WTC11 (cell line): ENCODE measurements at regions not wholly inside any gene's neighbourhood (a gene's known extent, or its start where the extent isn't known, plus 50 kb on each side); places are given as distances from the start of the nearest gene placed in this dataset.
A peak's percentile ranks its signal among the peaks of the same experiment; 100 is the strongest.
"Not testable (repeated sequence)": the region's sequence is repeated elsewhere in the genome, so short reads cannot be mapped to it uniquely, and the experiment has no call there.

Experiments used
- ATAC-seq: fragments of 200-7000 bp; cut with Tn5 transposase; 2 replicates; pipeline ENCODE4 v1.10.0; 2021; ENCODE audit warnings: mild to moderate bottlenecking, moderate library complexity
- CTCF ChIA-PET: fragments of 300-600 bp; sonication (Branson Sonifier 250); formaldehyde crosslinking; loops from one replicate; lab custom pipeline; 2021; ENCODE audit warnings: antibody characterized with exemption; lab: Charles Lee
- POLR2A ChIA-PET: fragments of 350-600 bp; sonication (Branson Sonifier 250); formaldehyde crosslinking; loops from one replicate; lab custom pipeline; 2021; ENCODE audit warnings: antibody characterized with exemption; lab: Charles Lee
- DNase-seq: peaks from one replicate; pipeline ENCODE4 v3.0.0; 2021; ENCODE audit warnings: low spot score
- H3K27ac Mint-ChIP-seq: 2 replicates; pipeline ENCODE4 v1.8.0; 2021; ENCODE audit warnings: mixed read lengths
- H3K27me3 Mint-ChIP-seq: 2 replicates; pipeline ENCODE4 v1.8.0; 2021; ENCODE audit warnings: low read depth, mild to moderate bottlenecking, moderate library complexity, mixed read lengths
- H3K36me3 Mint-ChIP-seq: 2 replicates; pipeline ENCODE4 v1.8.0; 2021; ENCODE audit warnings: mixed read lengths
- H3K4me1 Mint-ChIP-seq: 2 replicates; pipeline ENCODE4 v1.8.0; 2022; ENCODE audit warnings: mixed read lengths
- H3K4me3 Mint-ChIP-seq: 2 replicates; pipeline ENCODE4 v1.8.0; 2021; ENCODE audit warnings: mild to moderate bottlenecking, moderate library complexity, mixed read lengths
- H3K9me3 Mint-ChIP-seq: 2 replicates; pipeline ENCODE4 v1.8.0; 2021; ENCODE audit warnings: mixed read lengths
- ATF1 ChIP-seq: sonication (generic); formaldehyde crosslinking; IDR thresholded peaks from 2 replicates; pipeline ENCODE4 v1.8.1; 2023; ENCODE audit warnings: mild to moderate bottlenecking, moderate library complexity, missing genetic modification reagents
- ATF6 ChIP-seq: sonication (generic); formaldehyde crosslinking; IDR thresholded peaks from 2 replicates; pipeline ENCODE4 v1.8.1; 2023; ENCODE audit warnings: mild to moderate bottlenecking, missing genetic modification reagents
- CTCF ChIP-seq: fragments of 200-600 bp; IDR thresholded peaks from 2 replicates; pipeline ENCODE4 v1.8.0; 2022; ENCODE audit warnings: antibody characterized with exemption
- ELF4 ChIP-seq: sonication (generic); formaldehyde crosslinking; IDR thresholded peaks from 2 replicates; pipeline ENCODE4 v1.8.1; 2022; ENCODE audit warnings: low read depth, mild to moderate bottlenecking, moderate library complexity, missing genetic modification reagents
- EMX1 ChIP-seq: fragments of 250-450 bp; sonication (Bioruptor Pico); IDR thresholded peaks from 2 replicates; pipeline ENCODE4 v1.8.0; 2021; ENCODE audit warnings: mild to moderate bottlenecking
- ETV6 ChIP-seq: sonication (generic); formaldehyde crosslinking; IDR thresholded peaks from 2 replicates; pipeline ENCODE4 v1.8.1; 2022; ENCODE audit warnings: mild to moderate bottlenecking, missing genetic modification reagents
- FOXK1 ChIP-seq: sonication (generic); formaldehyde crosslinking; IDR thresholded peaks from 2 replicates; pipeline ENCODE4 v1.8.0; 2022; ENCODE audit warnings: mild to moderate bottlenecking, moderate library complexity, missing genetic modification reagents
- MLX ChIP-seq: sonication (generic); formaldehyde crosslinking; IDR thresholded peaks from 2 replicates; pipeline ENCODE4 v1.8.1; 2023; ENCODE audit warnings: mild to moderate bottlenecking, missing genetic modification reagents, moderate library complexity
- ZNF121 ChIP-seq: sonication (generic); formaldehyde crosslinking; IDR thresholded peaks from 2 replicates; pipeline ENCODE4 v1.8.0; 2023; ENCODE audit warnings: missing genetic modification reagents
- ZNF138 ChIP-seq: sonication (generic); formaldehyde crosslinking; conservative IDR thresholded peaks from 2 replicates; pipeline ENCODE4 v1.8.1; 2022; ENCODE audit warnings: mild to moderate bottlenecking, moderate library complexity, missing genetic modification reagents
- ZNF396 ChIP-seq: fragments of 250-450 bp; sonication (Bioruptor Pico); IDR thresholded peaks from 2 replicates; pipeline ENCODE4 v1.8.0; 2021; ENCODE audit warnings: mild to moderate bottlenecking, moderate library complexity, borderline replicate concordance
- ZNF423 ChIP-seq: fragments of 250-450 bp; sonication (Bioruptor Pico); IDR thresholded peaks from 2 replicates; pipeline ENCODE4 v2.1.2; 2022; ENCODE audit warnings: mild to moderate bottlenecking, moderate library complexity
- ZSCAN18 ChIP-seq: fragments of 250-450 bp; sonication (Bioruptor Pico); IDR thresholded peaks from 2 replicates; pipeline ENCODE4 v2.1.2; 2022; ENCODE audit warnings: mild to moderate bottlenecking, moderate library complexity
- TF ChIP-seq, protein P1 (sequence below): sonication (generic); formaldehyde crosslinking; conservative IDR thresholded peaks from 2 replicates; pipeline ENCODE4 v1.8.1; 2022; ENCODE audit warnings: mild to moderate bottlenecking, missing genetic modification reagents
- TF ChIP-seq, protein P2 (sequence below): sonication (generic); formaldehyde crosslinking; IDR thresholded peaks from 2 replicates; pipeline ENCODE4 v1.8.0; 2023; ENCODE audit warnings: missing genetic modification reagents
- TF ChIP-seq, protein P3 (sequence below): sonication (generic); formaldehyde crosslinking; IDR thresholded peaks from 2 replicates; pipeline ENCODE4 v1.8.1; 2023; ENCODE audit warnings: mild to moderate bottlenecking, moderate library complexity, missing genetic modification reagents

- H3K27ac Mint-ChIP-seq, H3K4me1 Mint-ChIP-seq, ATAC-seq, POLR2A ChIA-PET, DNase-seq, H3K27me3 Mint-ChIP-seq, H3K4me3 Mint-ChIP-seq: not testable (repeated sequence)
- Mint-ChIP-seq H3K9me3 (peaks cover 24% of the 10 kb centered on the region), H3K36me3 (peaks cover 18% of the 10 kb centered on the region)
- CTCF ChIA-PET = interaction anchor here (0.9 to 1.5 kb wide), 2 partner anchors 10 to 192 kb away, joined by 4 to 6 read pairs; no protein-coding TSS in a partner anchor
These were observed 80.8 kb downstream of the BUB3 start for GRCh38 chr10:123235014-123235413.

- ChIA-PET POLR2A (no interaction called here), CTCF (interaction anchor here (0.6 to 1.8 kb wide), 5 partner anchors 9 to 337 kb away, joined by 3 to 6 read pairs (median 3); no protein-coding TSS in a partner anchor)
- peak; percentile 80 for ATAC-seq
- H3K4me1 Mint-ChIP-seq = no peaks in the 10 kb centered on the region
- peak; percentile 48; the same call in 1 of the 2 replicates for TF ChIP-seq CTCF
- no peak for TF ChIP-seq ATF6 (CRISPR knock-in tag)
- TF ChIP-seq, all 79 proteins: peak for 1
- DNase-seq = peak; percentile 22
- no peak overlapping the region for H3K4me3 Mint-ChIP-seq
- peaks cover 11% of the 10 kb centered on the region for H3K36me3 Mint-ChIP-seq
- H3K27me3 Mint-ChIP-seq = no peaks in the 10 kb centered on the region
- no peak overlapping the region for H3K27ac Mint-ChIP-seq
- H3K9me3 Mint-ChIP-seq = peaks cover 15% of the 10 kb centered on the region
These were observed 81.9 kb downstream of the BUB3 start for GRCh38 chr10:123236126-123236525.

GRCh38 chr10:123240250-123240649 lies 86.0 kb downstream of the BUB3 start:
- no peak for ATAC-seq
- no peak for DNase-seq
- no peak for TF ChIP-seq EMX1 (CRISPR knock-in tag)
- TF ChIP-seq, protein P1, sequence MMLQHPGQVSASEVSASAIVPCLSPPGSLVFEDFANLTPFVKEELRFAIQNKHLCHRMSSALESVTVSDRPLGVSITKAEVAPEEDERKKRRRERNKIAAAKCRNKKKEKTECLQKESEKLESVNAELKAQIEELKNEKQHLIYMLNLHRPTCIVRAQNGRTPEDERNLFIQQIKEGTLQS (CRISPR knock-in tag) = no peak
- TF ChIP-seq ATF1 = no peak
- no peak for TF ChIP-seq MLX (CRISPR knock-in tag)
- TF ChIP-seq ZSCAN18 (CRISPR knock-in tag) = no peak
- TF ChIP-seq FOXK1 = no peak
- TF ChIP-seq ZNF423 (CRISPR knock-in tag) = no peak
- no peak for TF ChIP-seq CTCF
- TF ChIP-seq, protein P2, sequence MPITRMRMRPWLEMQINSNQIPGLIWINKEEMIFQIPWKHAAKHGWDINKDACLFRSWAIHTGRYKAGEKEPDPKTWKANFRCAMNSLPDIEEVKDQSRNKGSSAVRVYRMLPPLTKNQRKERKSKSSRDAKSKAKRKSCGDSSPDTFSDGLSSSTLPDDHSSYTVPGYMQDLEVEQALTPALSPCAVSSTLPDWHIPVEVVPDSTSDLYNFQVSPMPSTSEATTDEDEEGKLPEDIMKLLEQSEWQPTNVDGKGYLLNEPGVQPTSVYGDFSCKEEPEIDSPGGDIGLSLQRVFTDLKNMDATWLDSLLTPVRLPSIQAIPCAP (CRISPR knock-in tag) = no peak
- TF ChIP-seq ZNF396 (CRISPR knock-in tag) = no peak
- TF ChIP-seq, protein P3, sequence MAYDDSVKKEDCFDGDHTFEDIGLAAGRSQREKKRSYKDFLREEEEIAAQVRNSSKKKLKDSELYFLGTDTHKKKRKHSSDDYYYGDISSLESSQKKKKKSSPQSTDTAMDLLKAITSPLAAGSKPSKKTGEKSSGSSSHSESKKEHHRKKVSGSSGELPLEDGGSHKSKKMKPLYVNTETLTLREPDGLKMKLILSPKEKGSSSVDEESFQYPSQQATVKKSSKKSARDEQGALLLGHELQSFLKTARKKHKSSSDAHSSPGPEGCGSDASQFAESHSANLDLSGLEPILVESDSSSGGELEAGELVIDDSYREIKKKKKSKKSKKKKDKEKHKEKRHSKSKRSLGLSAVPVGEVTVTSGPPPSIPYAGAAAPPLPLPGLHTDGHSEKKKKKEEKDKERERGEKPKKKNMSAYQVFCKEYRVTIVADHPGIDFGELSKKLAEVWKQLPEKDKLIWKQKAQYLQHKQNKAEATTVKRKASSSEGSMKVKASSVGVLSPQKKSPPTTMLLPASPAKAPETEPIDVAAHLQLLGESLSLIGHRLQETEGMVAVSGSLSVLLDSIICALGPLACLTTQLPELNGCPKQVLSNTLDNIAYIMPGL = no peak
- TF ChIP-seq ZNF121 (CRISPR knock-in tag) = no peak
- no peak for TF ChIP-seq ZNF138 (CRISPR knock-in tag)
- TF ChIP-seq ETV6 = no peak
- no peak for TF ChIP-seq ELF4 (CRISPR knock-in tag)
- POLR2A ChIA-PET = no interaction called here
- H3K4me1 Mint-ChIP-seq = peaks cover 6% of the 10 kb centered on the region
- no peaks in the 10 kb centered on the region for H3K27me3 Mint-ChIP-seq
- CTCF ChIA-PET = interaction anchor here (1.9 kb wide), 1 partner anchor 197 kb away, joined by 4 read pairs; no protein-coding TSS in a partner anchor
- no peak overlapping the region for H3K27ac Mint-ChIP-seq
- H3K36me3 Mint-ChIP-seq = peaks cover 4% of the 10 kb centered on the region
- peaks cover 3% of the 10 kb centered on the region for H3K9me3 Mint-ChIP-seq
- no peak overlapping the region for H3K4me3 Mint-ChIP-seq
